Coronary artery (tissue), 2 donors: ENCODE measurements at regions not wholly inside any gene's neighbourhood (a gene's known extent, or its start where the extent isn't known, plus 50 kb on each side); places are given as distances from the start of the nearest gene placed in this dataset.

Experiments
- DNase-seq: peaks from one replicate; pipeline ENCODE4 v3.0.0-alpha.2; 2017; ENCODE audit warnings: low spot score
- H3K27ac ChIP-seq, 2 donors: fragments of 200-600 bp; sonication (generic); one replicate each; pipeline ENCODE4 v1.5.1; 2016 to 2019
- H3K4me3 ChIP-seq: fragments of 200-600 bp; sonication (generic); 2 replicates; pipeline ENCODE4 v1.5.1; 2016; ENCODE audit warnings: mild to moderate bottlenecking, moderate library complexity
- CTCF ChIP-seq: fragments of 200-600 bp; sonication (generic); IDR thresholded peaks from one replicate; pipeline ENCODE4 v1.5.1; 2019; ENCODE audit warnings: antibody characterized with exemption

- no peak overlapping the region for H3K27ac ChIP-seq
- no peak for TF ChIP-seq CTCF
Observed at GRCh38 chr2:146678516-146678915, 1166.3 kb upstream of the ACVR2A start.

GRCh38 chr2:146677280-146677679, 1167.5 kb upstream of the ACVR2A start:
- Histone ChIP-seq H3K27ac (no peak overlapping the region), H3K4me3 (no peak overlapping the region)
- no peak for TF ChIP-seq CTCF
- no peak for DNase-seq

More at GRCh38 chr2:146678516-146678915, 1166.3 kb upstream of the ACVR2A start:
- H3K4me3 ChIP-seq = no peak overlapping the region
- DNase-seq = no peak

- no peak overlapping the region for H3K4me3 ChIP-seq
- H3K27ac ChIP-seq = no peak overlapping the region
- DNase-seq = no peak
- TF ChIP-seq CTCF = no peak
Observed at GRCh38 chr2:146669735-146670134, 1175.1 kb upstream of the ACVR2A start.

GRCh38 chr2:146666340-146666739, 1178.5 kb upstream of the ACVR2A start:
- no peak for DNase-seq
- TF ChIP-seq CTCF = no peak
- H3K4me3 ChIP-seq = no peak overlapping the region
- H3K27ac ChIP-seq = no peak overlapping the region

GRCh38 chr2:146665800-146666199, 1179.0 kb upstream of the ACVR2A start:
- H3K4me3 ChIP-seq = no peak overlapping the region
- TF ChIP-seq CTCF = no peak
- no peak overlapping the region for H3K27ac ChIP-seq
- DNase-seq = no peak

- DNase-seq = no peak
- H3K27ac ChIP-seq = no peak overlapping the region
- no peak overlapping the region for H3K4me3 ChIP-seq
- TF ChIP-seq CTCF = no peak
Observed at GRCh38 chr2:146661473-146662096, 1183.2 kb upstream of the ACVR2A start.

GRCh38 chr2:146659976-146660375, 1184.9 kb upstream of the ACVR2A start:
- no peak for TF ChIP-seq CTCF
- Histone ChIP-seq H3K4me3 (no peak overlapping the region), H3K27ac (no peak overlapping the region)
- DNase-seq = no peak
